Gastroesophageal sphincter (tissue), 3 donors: ENCODE measurements at regions not wholly inside any gene's neighbourhood (a gene's known extent, or its start where the extent isn't known, plus 50 kb on each side); places are given as distances from the start of the nearest gene placed in this dataset.

Source experiments
- POLR2A ChIP-seq, 2 donors: fragments of 450-650 bp; IDR thresholded peaks; one replicate each; pipeline ENCODE4 v1.6.1; 2017; ENCODE audit warnings: antibody characterized with exemption in 2 of 2, mild to moderate bottlenecking in 2 of 2, moderate library complexity in 1 of 2
- TF ChIP-seq, protein P1 (sequence below), 4 experiments: fragments of 200-600 bp in 2 of 4; fragments of 450-650 bp in 2 of 4; sonication (generic) in 1 of 4; IDR thresholded peaks; one replicate each; pipeline ENCODE4 v1.5.1; 2017 to 2019; ENCODE audit warnings: antibody characterized with exemption in 4 of 4, mild to moderate bottlenecking in 2 of 4, moderate library complexity in 2 of 4

- TF ChIP-seq, protein P1, sequence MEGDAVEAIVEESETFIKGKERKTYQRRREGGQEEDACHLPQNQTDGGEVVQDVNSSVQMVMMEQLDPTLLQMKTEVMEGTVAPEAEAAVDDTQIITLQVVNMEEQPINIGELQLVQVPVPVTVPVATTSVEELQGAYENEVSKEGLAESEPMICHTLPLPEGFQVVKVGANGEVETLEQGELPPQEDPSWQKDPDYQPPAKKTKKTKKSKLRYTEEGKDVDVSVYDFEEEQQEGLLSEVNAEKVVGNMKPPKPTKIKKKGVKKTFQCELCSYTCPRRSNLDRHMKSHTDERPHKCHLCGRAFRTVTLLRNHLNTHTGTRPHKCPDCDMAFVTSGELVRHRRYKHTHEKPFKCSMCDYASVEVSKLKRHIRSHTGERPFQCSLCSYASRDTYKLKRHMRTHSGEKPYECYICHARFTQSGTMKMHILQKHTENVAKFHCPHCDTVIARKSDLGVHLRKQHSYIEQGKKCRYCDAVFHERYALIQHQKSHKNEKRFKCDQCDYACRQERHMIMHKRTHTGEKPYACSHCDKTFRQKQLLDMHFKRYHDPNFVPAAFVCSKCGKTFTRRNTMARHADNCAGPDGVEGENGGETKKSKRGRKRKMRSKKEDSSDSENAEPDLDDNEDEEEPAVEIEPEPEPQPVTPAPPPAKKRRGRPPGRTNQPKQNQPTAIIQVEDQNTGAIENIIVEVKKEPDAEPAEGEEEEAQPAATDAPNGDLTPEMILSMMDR (IDR thresholded peaks at IDR 0.05) = no peak
- TF ChIP-seq POLR2A (IDR thresholded peaks at IDR 0.05) = no peak
Observed at GRCh38 chr10:10872764-10873163, 144.9 kb upstream of the CELF2 start.
